ENCODE measurements at regions not wholly inside any gene's neighbourhood (a gene's known extent, or its start where the extent isn't known, plus 50 kb on each side); places are given as distances from the start of the nearest gene placed in this dataset.

GRCh38 chr12:124098887-124099286 lies 125.9 kb downstream of the ZNF664 start:
- H4K20me1 ChIP-seq (ENCODE audit: insufficient read depth), result no peaks in the 10 kb centered on the region
- H3K27me3 ChIP-seq (ENCODE audit: insufficient read depth, low read depth, low read length), result no peaks in the 10 kb centered on the region
- no peaks in the 10 kb centered on the region for H3K36me3 ChIP-seq (ENCODE audit: insufficient read depth, low read length)
- H3K4me2 ChIP-seq (ENCODE audit: low read length), result no peak overlapping the region
- no peak overlapping the region for H3K9ac ChIP-seq (ENCODE audit: low read length)
- no peaks in the 10 kb centered on the region for H3K79me2 ChIP-seq (replicated peaks; ENCODE audit: insufficient read depth, low read length)
- no peaks in the 10 kb centered on the region for H3K9me2 ChIP-seq (ENCODE audit: insufficient read depth, low read length)
- H3K4me3 ChIP-seq (ENCODE audit: low read length), result no peak overlapping the region
- H2AFZ ChIP-seq (ENCODE audit: low read depth, low read length), result no peak overlapping the region
- no peak for TF ChIP-seq RAD21 (conservative IDR thresholded peaks at IDR 0.05)
- TF ChIP-seq REST (IDR thresholded peaks at IDR 0.05; ENCODE audit: borderline replicate concordance), result no peak
- TF ChIP-seq MXI1 (conservative IDR thresholded peaks at IDR 0.05; ENCODE audit: poor library complexity, severe bottlenecking), result no peak
- no peak for TF ChIP-seq POLR2AphosphoS5 (IDR thresholded peaks at IDR 0.05)
- no peak for TF ChIP-seq SMC3 (conservative IDR thresholded peaks at IDR 0.05; ENCODE audit: poor library complexity)
- no peak for TF ChIP-seq TAF1 (IDR thresholded peaks at IDR 0.05; ENCODE audit: low read depth)
- no peak for TF ChIP-seq CTCF (IDR thresholded peaks at IDR 0.05; ENCODE audit: poor library complexity, severe bottlenecking)
- no peak for TF ChIP-seq EZH2 (IDR thresholded peaks at IDR 0.05; ENCODE audit: borderline replicate concordance, insufficient read depth, low read length, poor library complexity, severe bottlenecking)
- TF ChIP-seq EP300 (conservative IDR thresholded peaks at IDR 0.05; ENCODE audit: poor library complexity, severe bottlenecking), result no peak
- H3K27ac ChIP-seq (ENCODE audit: low read length), result no peak overlapping the region
- no peaks in the 10 kb centered on the region for H3K9me3 ChIP-seq (ENCODE audit: low read length)
- no peaks in the 10 kb centered on the region for H3F3A ChIP-seq (ENCODE audit: insufficient read depth, low read length, poor library complexity, severe bottlenecking)

GRCh38 chr12:124099661-124100060 lies 126.6 kb downstream of the ZNF664 start:
- Histone ChIP-seq H3K4me3 (ENCODE audit: low read length) (no peak overlapping the region), H3K9me2 (ENCODE audit: insufficient read depth, low read length) (no peaks in the 10 kb centered on the region), H3K9me3 (ENCODE audit: low read length) (no peaks in the 10 kb centered on the region), H3K9ac (ENCODE audit: low read length) (no peak overlapping the region), H3F3A (ENCODE audit: insufficient read depth, low read length, poor library complexity, severe bottlenecking) (no peaks in the 10 kb centered on the region), H3K27me3 (ENCODE audit: insufficient read depth, low read depth, low read length) (no peaks in the 10 kb centered on the region), H4K20me1 (ENCODE audit: insufficient read depth) (no peaks in the 10 kb centered on the region), H3K79me2 (replicated peaks; ENCODE audit: insufficient read depth, low read length) (no peaks in the 10 kb centered on the region), H3K36me3 (ENCODE audit: insufficient read depth, low read length) (no peaks in the 10 kb centered on the region), H3K4me2 (ENCODE audit: low read length) (no peak overlapping the region), H2AFZ (ENCODE audit: low read depth, low read length) (no peak overlapping the region), H3K27ac (ENCODE audit: low read length) (no peak overlapping the region)
- TF ChIP-seq EP300 (conservative IDR thresholded peaks at IDR 0.05; ENCODE audit: poor library complexity, severe bottlenecking) (no peak), TAF1 (IDR thresholded peaks at IDR 0.05; ENCODE audit: low read depth) (no peak), POLR2AphosphoS5 (IDR thresholded peaks at IDR 0.05) (no peak), REST (IDR thresholded peaks at IDR 0.05; ENCODE audit: borderline replicate concordance) (no peak), EZH2 (IDR thresholded peaks at IDR 0.05; ENCODE audit: borderline replicate concordance, insufficient read depth, low read length, poor library complexity, severe bottlenecking) (no peak), RAD21 (conservative IDR thresholded peaks at IDR 0.05) (no peak), MXI1 (conservative IDR thresholded peaks at IDR 0.05; ENCODE audit: poor library complexity, severe bottlenecking) (no peak), SMC3 (conservative IDR thresholded peaks at IDR 0.05; ENCODE audit: poor library complexity) (no peak), CTCF (IDR thresholded peaks at IDR 0.05; ENCODE audit: poor library complexity, severe bottlenecking) (no peak)

Data from neural cell (in vitro differentiated cells).